Keratinocyte (primary cell): ENCODE measurements at regions not wholly inside any gene's neighbourhood (a gene's known extent, or its start where the extent isn't known, plus 50 kb on each side); places are given as distances from the start of the nearest gene placed in this dataset.
A peak's percentile ranks its signal among the peaks of the same experiment; 100 is the strongest.

Source experiments
- DNase-seq: peaks from one replicate; pipeline ENCODE4 v3.0.0-alpha.2; 2011; ENCODE audit warnings: low read depth, missing footprints, low spot score
- FAIRE-seq: peaks from 2 replicates; lab custom pipeline; 2011; peaks lifted over from hg19 to GRCh38; lab: Jason Lieb, UNC
- H2AFZ ChIP-seq: 2 replicates; pipeline ENCODE4 v1.6.0; 2012; ENCODE audit warnings: low read length, control low read depth, inconsistent platforms; ENCODE audit not compliant: control insufficient read depth
- H3K27ac ChIP-seq: 2 replicates; pipeline ENCODE4 v1.5.1; 2011; ENCODE audit warnings: low read length; ENCODE audit not compliant: control insufficient read depth, insufficient read depth
- H3K27me3 ChIP-seq: 3 replicates; pipeline ENCODE4 v1.6.0; 2011; ENCODE audit warnings: low read length; ENCODE audit not compliant: control insufficient read depth, insufficient read depth; ENCODE audit errors: extremely low read depth
- H3K36me3 ChIP-seq, 2 experiments: 2 replicates in 1 of 2; 3 replicates in 1 of 2; pipeline ENCODE4 v1.5.1; 2011; ENCODE audit warnings: low read length in 2 of 2, mild to moderate bottlenecking in 1 of 2; ENCODE audit not compliant: control insufficient read depth in 2 of 2, insufficient read depth in 2 of 2; ENCODE audit errors: extremely low read depth in 1 of 2
- H3K4me1 ChIP-seq: 3 replicates; pipeline ENCODE4 v1.5.1; 2011; ENCODE audit warnings: low read length; ENCODE audit not compliant: control insufficient read depth, insufficient read depth; ENCODE audit errors: extremely low read depth
- H3K4me2 ChIP-seq: 3 replicates; pipeline ENCODE4 v1.6.0; 2011; ENCODE audit warnings: low read depth, low read length; ENCODE audit not compliant: control insufficient read depth, insufficient read depth; ENCODE audit errors: extremely low read depth
- H3K4me3 ChIP-seq, 3 experiments: fragments of 200-600 bp in 1 of 3; sonication (generic) in 1 of 3; 2 replicates in 2 of 3; 3 replicates in 1 of 3; pipeline ENCODE4 v1.5.1; 2011 to 2016; ENCODE audit warnings: low read length in 3 of 3, mild to moderate bottlenecking in 3 of 3, control low read depth in 2 of 3, inconsistent platforms in 1 of 3, low read depth in 1 of 3, mixed read lengths in 1 of 3, mixed run types in 1 of 3, moderate library complexity in 1 of 3; ENCODE audit not compliant: control insufficient read depth in 2 of 3, insufficient read depth in 2 of 3; ENCODE audit errors: extremely low read depth in 1 of 3
- H3K79me2 ChIP-seq: 2 replicates; pipeline ENCODE4 v1.6.0; 2012; ENCODE audit warnings: low read length; ENCODE audit not compliant: control insufficient read depth, insufficient read depth
- H3K9ac ChIP-seq: 3 replicates; pipeline ENCODE4 v1.6.0; 2011; ENCODE audit warnings: low read length; ENCODE audit not compliant: control insufficient read depth, insufficient read depth; ENCODE audit errors: extremely low read depth
- H3K9me1 ChIP-seq: 3 replicates; pipeline ENCODE4 v1.6.0; 2011; ENCODE audit warnings: low read length; ENCODE audit not compliant: control insufficient read depth, insufficient read depth; ENCODE audit errors: extremely low read depth
- H3K9me3 ChIP-seq: 2 replicates; pipeline ENCODE4 v1.5.1; 2012; ENCODE audit warnings: low read depth, low read length; ENCODE audit not compliant: control insufficient read depth
- H4K20me1 ChIP-seq: 3 replicates; pipeline ENCODE4 v1.6.0; 2011; ENCODE audit warnings: low read length; ENCODE audit not compliant: control insufficient read depth, insufficient read depth; ENCODE audit errors: extremely low read depth
- EZH2 ChIP-seq: IDR thresholded peaks from one replicate; pipeline ENCODE4 v1.6.1; 2012; ENCODE audit warnings: inconsistent platforms, mild to moderate bottlenecking, low read length, moderate library complexity
- dilution Hi-C: fragments of 300-500 bp; cut with MboI; formaldehyde crosslinking; loops from one replicate; pipeline ENCODE4 v1.7.0; 2020; ENCODE audit warnings: low sequenced_read_pairs; ENCODE audit not compliant: extremely low pct_ligation_motif_present
- TF ChIP-seq, protein P1 (sequence below), 3 experiments: IDR thresholded peaks in 1 of 3; conservative IDR thresholded peaks in 1 of 3; optimal IDR thresholded peaks in 1 of 3; 2 replicates in 2 of 3; 3 replicates in 1 of 3; pipeline versions ENCODE3 to v1.5.1; 2011; ENCODE audit warnings: low read length in 3 of 3, mild to moderate bottlenecking in 3 of 3, moderate library complexity in 2 of 3, control low read depth in 1 of 3, inconsistent platforms in 1 of 3; ENCODE audit not compliant: insufficient read depth in 2 of 3; ENCODE audit errors: extremely low read depth in 1 of 3

DNA sequence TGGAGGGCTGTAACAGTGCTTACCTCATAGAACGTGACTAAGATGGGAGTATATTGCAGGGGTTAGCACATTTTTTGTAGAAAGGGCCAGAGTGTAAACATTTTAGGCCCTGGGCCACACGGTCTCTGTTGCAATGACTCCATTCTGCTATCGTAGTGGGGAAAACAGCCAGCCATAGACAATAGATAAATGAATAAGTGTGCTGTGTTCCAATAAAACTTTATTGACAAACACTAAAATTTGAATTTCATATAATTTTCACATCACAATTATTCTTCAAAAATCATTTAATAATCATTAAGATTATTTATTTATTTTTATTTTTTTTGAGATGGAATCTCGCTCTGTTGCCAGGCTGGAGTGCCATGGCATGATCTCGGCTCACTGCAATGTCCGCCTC, 478.6 kb downstream of the SHQ1 start:
- no peak overlapping the region for H3K9ac ChIP-seq
- H2AFZ ChIP-seq, result no peak overlapping the region
- no peaks in the 10 kb centered on the region for H3K4me1 ChIP-seq
- dilution Hi-C loops, result no loop called here
- DNase-seq (no peak), FAIRE-seq (no peak)
- no peak overlapping the region for H3K27ac ChIP-seq
- no peaks in the 10 kb centered on the region for H4K20me1 ChIP-seq
- no peaks in the 10 kb centered on the region for H3K9me1 ChIP-seq
- H3K27me3 ChIP-seq, result no peaks in the 10 kb centered on the region
- no peak for TF ChIP-seq EZH2
- TF ChIP-seq, protein P1, sequence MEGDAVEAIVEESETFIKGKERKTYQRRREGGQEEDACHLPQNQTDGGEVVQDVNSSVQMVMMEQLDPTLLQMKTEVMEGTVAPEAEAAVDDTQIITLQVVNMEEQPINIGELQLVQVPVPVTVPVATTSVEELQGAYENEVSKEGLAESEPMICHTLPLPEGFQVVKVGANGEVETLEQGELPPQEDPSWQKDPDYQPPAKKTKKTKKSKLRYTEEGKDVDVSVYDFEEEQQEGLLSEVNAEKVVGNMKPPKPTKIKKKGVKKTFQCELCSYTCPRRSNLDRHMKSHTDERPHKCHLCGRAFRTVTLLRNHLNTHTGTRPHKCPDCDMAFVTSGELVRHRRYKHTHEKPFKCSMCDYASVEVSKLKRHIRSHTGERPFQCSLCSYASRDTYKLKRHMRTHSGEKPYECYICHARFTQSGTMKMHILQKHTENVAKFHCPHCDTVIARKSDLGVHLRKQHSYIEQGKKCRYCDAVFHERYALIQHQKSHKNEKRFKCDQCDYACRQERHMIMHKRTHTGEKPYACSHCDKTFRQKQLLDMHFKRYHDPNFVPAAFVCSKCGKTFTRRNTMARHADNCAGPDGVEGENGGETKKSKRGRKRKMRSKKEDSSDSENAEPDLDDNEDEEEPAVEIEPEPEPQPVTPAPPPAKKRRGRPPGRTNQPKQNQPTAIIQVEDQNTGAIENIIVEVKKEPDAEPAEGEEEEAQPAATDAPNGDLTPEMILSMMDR (optimal IDR thresholded peaks at IDR 0.05 in 1 of 3, IDR thresholded peaks at IDR 0.05 in 1 of 3, conservative IDR thresholded peaks at IDR 0.05 in 1 of 3; ENCODE audit: extremely low read depth in 1 of 3, insufficient read depth in 2 of 3, low read length in 3 of 3), result no peak
- no peak overlapping the region for H3K4me2 ChIP-seq
- H3K9me3 ChIP-seq, result no peaks in the 10 kb centered on the region
- no peaks in the 10 kb centered on the region for H3K79me2 ChIP-seq
- H3K4me3 ChIP-seq, result no peak overlapping the region
- H3K36me3 ChIP-seq, result no peaks in the 10 kb centered on the region

DNA sequence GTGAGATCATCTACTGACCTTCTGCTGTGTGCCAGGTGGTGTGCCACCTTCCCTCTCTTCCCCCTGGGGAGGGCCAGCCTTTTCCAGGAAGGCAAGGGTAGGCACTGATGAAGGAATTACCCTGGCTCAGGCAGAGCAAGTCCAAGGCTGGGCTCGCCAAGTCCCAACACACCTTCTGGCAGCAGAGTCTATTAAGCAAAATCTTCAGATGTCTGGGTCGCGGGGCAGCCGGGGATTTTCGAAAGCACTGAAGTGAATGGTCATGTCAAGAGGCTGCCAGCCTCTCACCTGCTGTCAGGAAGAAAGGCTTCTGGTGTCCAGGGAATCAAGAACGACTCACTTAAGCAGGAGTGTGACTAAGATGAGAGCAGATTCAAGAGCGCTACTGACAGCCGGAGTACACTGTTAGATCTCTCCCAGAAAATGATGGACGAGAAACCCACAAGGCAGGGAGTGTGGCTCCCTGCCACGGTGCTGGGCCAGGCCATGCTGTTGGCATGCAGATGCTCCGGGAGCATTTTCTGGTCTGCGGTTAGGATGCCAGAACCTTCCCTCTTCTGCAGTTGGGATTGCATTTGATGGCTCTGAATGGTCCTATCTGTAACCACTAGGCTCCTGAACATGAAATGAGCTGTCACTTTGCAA, 479.8 kb downstream of the SHQ1 start:
- Histone ChIP-seq H3K9me1 (no peaks in the 10 kb centered on the region), H3K4me1 (no peaks in the 10 kb centered on the region), H3K4me2 (peak overlapping the region; percentile 29), H2AFZ (no peak overlapping the region), H3K9ac (no peak overlapping the region), H3K4me3 (no peak overlapping the region), H3K27me3 (no peaks in the 10 kb centered on the region), H4K20me1 (no peaks in the 10 kb centered on the region), H3K36me3 (no peaks in the 10 kb centered on the region), H3K9me3 (no peaks in the 10 kb centered on the region), H3K27ac (no peak overlapping the region), H3K79me2 (no peaks in the 10 kb centered on the region)
- dilution Hi-C loops, result no loop called here
- FAIRE-seq (peak; percentile 43), DNase-seq (no peak)
- no peak for TF ChIP-seq EZH2
- TF ChIP-seq, protein P1 (optimal IDR thresholded peaks at IDR 0.05 in 1 of 3, IDR thresholded peaks at IDR 0.05 in 1 of 3, conservative IDR thresholded peaks at IDR 0.05 in 1 of 3; ENCODE audit: extremely low read depth in 1 of 3, insufficient read depth in 2 of 3, low read length in 3 of 3), result no peak
